ENCODE measurements at regions not wholly inside any gene's neighbourhood (a gene's known extent, or its start where the extent isn't known, plus 50 kb on each side); places are given as distances from the start of the nearest gene placed in this dataset.

- no peak for DNase-seq (ENCODE audit: low spot score)
These were observed 186.6 kb upstream of the HDAC9 start for GRCh38 chr7:18308938-18309337.

DNA sequence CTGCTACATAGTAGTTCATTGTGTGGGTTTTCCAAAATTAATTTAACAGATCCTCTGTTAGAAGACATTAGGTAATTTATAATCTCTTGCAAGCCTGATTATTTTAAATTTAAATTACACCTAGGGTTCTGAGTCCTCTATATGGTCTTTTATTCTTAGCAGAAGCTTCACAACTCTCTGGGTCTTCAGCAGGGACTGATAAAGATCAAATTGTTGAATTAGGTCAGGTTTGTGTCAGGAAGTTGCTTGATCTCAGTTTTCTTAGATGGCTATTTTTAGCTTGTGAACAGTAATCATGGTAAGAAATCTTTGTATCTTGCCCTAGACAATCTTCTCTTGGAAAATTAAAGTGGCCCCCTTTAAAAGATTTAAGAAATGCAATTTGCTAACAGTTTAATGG, 183.1 kb upstream of the HDAC9 start:
- DNase-seq (ENCODE audit: low spot score), result no peak

- DNase-seq (ENCODE audit: low spot score), result no peak
These were observed 181.6 kb upstream of the HDAC9 start for GRCh38 chr7:18313965-18314364.

DNA sequence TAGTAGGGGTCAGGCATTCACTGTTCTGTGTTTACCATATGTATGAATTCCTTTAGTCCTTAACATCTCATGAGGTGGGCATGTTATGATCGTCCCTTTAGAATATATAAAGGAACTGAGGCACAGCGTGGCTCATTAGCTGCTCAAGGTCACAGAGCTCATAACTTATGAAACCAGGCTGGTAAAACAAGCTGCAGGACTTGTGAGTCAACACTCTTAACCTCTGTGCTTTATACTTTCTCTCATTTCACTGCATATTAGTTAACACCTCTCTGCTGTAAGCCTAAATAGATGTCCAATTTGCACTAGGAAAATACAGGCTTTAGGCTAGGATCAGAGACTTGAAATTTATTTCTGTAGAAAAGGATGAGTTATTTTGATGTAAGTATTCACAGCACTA, 180.3 kb upstream of the HDAC9 start:
- DNase-seq (ENCODE audit: low spot score), result no peak

- DNase-seq (ENCODE audit: low spot score), result no peak
These were observed 177.6 kb upstream of the HDAC9 start for GRCh38 chr7:18317941-18318340.

DNA sequence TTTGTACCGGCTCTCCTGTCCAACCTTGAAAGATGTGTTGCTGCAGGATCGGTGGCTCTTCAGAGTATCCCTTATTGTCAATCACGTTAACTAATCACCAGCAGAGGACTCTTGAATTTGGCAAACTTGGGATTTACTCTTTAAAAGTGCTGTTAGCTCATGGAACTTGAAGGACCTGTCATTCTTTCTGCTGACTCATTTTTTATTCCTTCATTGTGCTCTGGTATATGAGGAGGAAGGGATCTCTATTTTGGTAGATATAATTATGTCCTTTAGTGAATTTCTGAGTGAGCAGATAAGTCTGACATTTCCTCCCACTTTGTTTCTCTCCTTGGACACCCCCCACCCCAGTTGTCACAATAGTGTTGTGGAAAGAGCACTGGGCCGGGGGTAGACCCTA, 175.1 kb upstream of the HDAC9 start:
- DNase-seq (ENCODE audit: low spot score), result no peak

- DNase-seq (ENCODE audit: low spot score), result peak; percentile 27
These were observed 174.5 kb upstream of the HDAC9 start for GRCh38 chr7:18320971-18321567.

- DNase-seq (ENCODE audit: low spot score), result no peak
These were observed 165.0 kb upstream of the HDAC9 start for GRCh38 chr7:18330548-18330947.

GRCh38 chr7:18336626-18337025, 158.9 kb upstream of the HDAC9 start:
- no peak for DNase-seq (ENCODE audit: low spot score)

- DNase-seq (ENCODE audit: low spot score), result no peak
These were observed 158.3 kb upstream of the HDAC9 start for GRCh38 chr7:18337048-18337809.

DNA sequence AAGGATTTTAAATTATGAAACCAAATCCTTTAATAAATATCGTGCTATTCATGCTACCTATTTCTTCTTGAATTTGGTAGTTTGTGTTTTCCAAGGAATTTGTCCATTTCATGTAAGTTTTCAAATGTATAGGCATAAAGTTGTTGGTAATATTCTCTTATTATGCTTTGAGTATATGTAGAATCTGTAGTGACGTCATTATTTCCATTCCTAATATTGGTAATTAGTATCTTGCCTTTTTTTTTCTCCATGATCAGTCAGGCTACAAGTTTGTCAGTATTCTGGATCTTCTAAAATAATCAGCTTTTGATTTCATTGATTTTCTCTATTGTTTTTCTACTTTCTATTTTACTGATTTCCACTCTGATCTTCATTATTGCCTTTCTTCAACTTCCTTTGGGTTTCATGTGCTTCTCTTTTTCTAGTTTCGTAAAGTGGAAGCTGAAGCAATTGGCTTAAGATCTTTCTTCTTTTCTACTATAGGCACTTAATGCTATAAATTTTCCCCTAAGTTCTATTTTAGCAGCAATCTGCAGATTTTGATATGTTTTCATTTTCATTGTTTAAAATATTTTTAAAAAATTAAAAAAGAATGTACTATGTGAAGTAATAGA, 156.5 kb upstream of the HDAC9 start:
- DNase-seq (ENCODE audit: low spot score), result no peak

- no peak for DNase-seq (ENCODE audit: low spot score)
These were observed 153.8 kb upstream of the HDAC9 start for GRCh38 chr7:18341756-18342155.

DNA sequence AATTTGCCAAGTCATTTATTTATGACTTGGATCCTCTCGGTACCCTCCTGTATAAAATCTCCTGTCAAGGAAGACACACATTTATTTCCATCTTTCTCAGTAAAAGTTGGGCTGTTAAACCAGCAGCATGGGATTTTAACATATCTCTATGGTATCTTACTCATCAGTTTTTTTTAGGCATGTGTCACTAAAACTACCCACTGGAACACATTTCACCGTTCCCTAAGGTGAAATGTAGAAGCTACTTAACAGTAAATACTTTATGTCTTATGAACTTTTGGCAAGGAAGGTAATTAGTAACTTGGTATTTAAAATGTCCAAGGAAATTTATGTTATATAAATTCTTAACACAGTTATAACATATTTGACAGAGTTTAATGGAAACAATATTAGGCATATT, 152.5 kb upstream of the HDAC9 start:
- no peak for DNase-seq (ENCODE audit: low spot score)

- DNase-seq (ENCODE audit: low spot score), result no peak
These were observed 151.0 kb upstream of the HDAC9 start for GRCh38 chr7:18344536-18344935.

- peak; percentile 60 for DNase-seq (ENCODE audit: low spot score)
These were observed 149.8 kb upstream of the HDAC9 start for GRCh38 chr7:18345641-18346234.

DNA sequence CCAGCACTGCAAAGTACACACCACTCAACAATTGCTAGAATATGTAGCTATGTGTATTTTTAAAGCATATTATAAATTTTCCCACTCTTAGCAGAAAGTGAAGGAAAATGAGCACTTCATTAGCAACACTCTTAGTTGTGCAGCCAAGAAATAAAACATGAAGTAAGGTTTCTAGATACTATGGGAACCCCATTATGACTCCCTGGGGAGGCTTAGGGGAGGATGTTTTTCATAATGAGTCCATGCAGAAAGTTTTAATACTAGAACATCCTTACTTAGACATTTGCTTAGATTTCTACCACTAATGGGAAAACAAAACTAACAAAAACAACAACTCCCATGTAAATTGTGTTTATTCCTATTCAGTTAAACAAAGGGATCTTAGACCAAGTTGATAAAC, 148.4 kb upstream of the HDAC9 start:
- DNase-seq (ENCODE audit: low spot score), result no peak

- DNase-seq (ENCODE audit: low spot score), result no peak
These were observed 144.9 kb upstream of the HDAC9 start for GRCh38 chr7:18350678-18351077.

DNA sequence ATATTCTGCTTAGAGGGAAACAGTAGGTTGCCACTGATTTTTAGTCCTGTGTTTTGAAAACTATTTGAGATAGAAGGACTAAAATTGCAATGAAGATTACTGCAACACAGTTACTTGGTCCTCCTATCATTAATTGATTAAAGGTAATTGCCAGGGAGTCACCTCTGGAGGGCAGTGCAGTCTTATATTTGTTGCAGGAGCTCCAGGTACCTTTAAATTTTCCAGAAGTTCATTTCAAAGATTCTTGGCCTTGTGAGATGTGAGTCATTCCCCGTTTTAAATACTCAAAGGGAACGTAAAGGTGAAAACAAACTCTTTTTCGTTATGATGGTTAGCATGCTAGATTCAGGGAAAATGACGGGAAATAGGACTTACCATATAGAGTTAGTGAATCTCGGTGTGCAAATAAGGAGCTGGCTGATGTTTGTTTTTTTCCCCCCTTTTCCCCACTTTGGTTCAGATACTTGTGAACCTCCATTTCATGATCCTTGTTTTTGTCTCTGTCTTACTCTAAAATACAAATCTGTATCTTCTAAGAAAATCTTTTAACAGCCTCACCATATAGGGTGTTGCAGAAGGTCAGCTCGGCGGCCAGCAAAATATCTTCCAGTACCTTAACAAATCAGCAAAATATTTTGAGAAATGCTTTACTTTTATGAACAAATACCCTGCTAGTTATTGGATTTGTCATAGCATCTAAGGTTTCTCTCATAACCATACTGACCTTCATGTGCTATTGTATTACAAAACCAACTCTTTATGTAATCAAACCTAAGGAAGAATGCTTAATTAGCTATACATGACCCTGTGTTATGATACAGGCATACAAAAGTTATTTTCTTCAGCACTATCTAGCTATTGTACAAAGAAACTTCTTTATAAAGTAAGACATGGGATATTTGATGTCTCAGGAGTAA, 143.0 kb upstream of the HDAC9 start:
- DNase-seq (ENCODE audit: low spot score), result peak; percentile 70

DNA sequence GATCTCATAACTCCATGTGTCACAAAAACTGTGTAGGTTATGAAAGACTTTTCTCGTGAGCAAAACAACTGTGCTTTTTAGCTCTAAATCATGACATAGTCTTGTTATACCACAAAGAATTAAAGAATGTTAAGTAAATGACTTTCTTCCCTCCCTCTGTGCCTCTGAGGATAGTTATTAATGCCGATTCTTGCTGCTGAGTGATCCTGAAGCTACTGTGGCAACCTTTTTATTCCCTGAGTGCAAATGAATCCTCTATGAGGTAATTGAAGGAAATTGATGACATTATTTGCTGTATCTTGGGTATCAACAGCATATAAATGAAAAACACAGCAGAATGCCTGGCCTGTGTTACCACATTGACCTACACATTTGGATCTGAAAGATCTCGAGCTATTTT, 142.2 kb upstream of the HDAC9 start:
- DNase-seq (ENCODE audit: low spot score), result no peak

- no peak for DNase-seq (ENCODE audit: low spot score)
These were observed 141.2 kb upstream of the HDAC9 start for GRCh38 chr7:18354108-18355085.

Data from umbilical cord (tissue), 1 donor.